DOHH2 (cell line): ENCODE measurements at regions not wholly inside any gene's neighbourhood (a gene's known extent, or its start where the extent isn't known, plus 50 kb on each side); places are given as distances from the start of the nearest gene placed in this dataset.

Experiments used
- H3F3A ChIP-seq: fragments of 200-600 bp; sonication (generic), shearing (Covaris generic); 2 replicates; pipeline ENCODE4 v1.6.0; 2016; ENCODE audit warnings: antibody characterized with exemption, mild to moderate bottlenecking; ENCODE audit not compliant: control insufficient read depth, insufficient read depth
- H3K27ac ChIP-seq: fragments of 200-600 bp; sonication (generic); 2 replicates; pipeline ENCODE4 v1.5.1; 2014; ENCODE audit warnings: low read depth, mild to moderate bottlenecking, low read length, moderate library complexity
- H3K27me3 ChIP-seq: fragments of 200-600 bp; sonication (generic); 2 replicates; pipeline ENCODE4 v1.6.1; 2014; ENCODE audit warnings: mild to moderate bottlenecking, low read length, mixed read lengths; ENCODE audit not compliant: control insufficient read depth
- H3K36me3 ChIP-seq: fragments of 200-600 bp; sonication (generic); 2 replicates; pipeline ENCODE4 v1.6.1; 2014; ENCODE audit warnings: mild to moderate bottlenecking, low read length, moderate library complexity, mixed read lengths; ENCODE audit not compliant: control insufficient read depth
- H3K4me1 ChIP-seq: fragments of 200-600 bp; sonication (generic); 2 replicates; pipeline ENCODE4 v1.6.1; 2014; ENCODE audit warnings: mild to moderate bottlenecking, low read length, mixed read lengths; ENCODE audit not compliant: control insufficient read depth
- H3K4me2 ChIP-seq: fragments of 200-600 bp; sonication (generic); 2 replicates; pipeline ENCODE4 v1.6.0; 2014; ENCODE audit warnings: mild to moderate bottlenecking, low read length, moderate library complexity
- H3K4me3 ChIP-seq: fragments of 200-600 bp; sonication (generic); 2 replicates; pipeline ENCODE4 v1.5.1; 2014; ENCODE audit warnings: mild to moderate bottlenecking, low read length, mixed read lengths
- H3K79me2 ChIP-seq: fragments of 200-600 bp; sonication (generic); 2 replicates; pipeline ENCODE4 v1.6.1; 2014; ENCODE audit warnings: mild to moderate bottlenecking, low read length, mixed read lengths; ENCODE audit not compliant: control insufficient read depth
- H3K9me2 ChIP-seq: fragments of 200-600 bp; sonication (generic); replicated peaks from 2 replicates; pipeline ENCODE4 v1.6.1; 2014; ENCODE audit warnings: mild to moderate bottlenecking, low read length, mixed read lengths; ENCODE audit not compliant: control insufficient read depth
- H3K9me3 ChIP-seq: fragments of 200-600 bp; sonication (generic); 2 replicates; pipeline ENCODE4 v1.6.1; 2014; ENCODE audit warnings: antibody characterized with exemption, low read length, mixed read lengths; ENCODE audit not compliant: control insufficient read depth, insufficient read depth
- H4K20me1 ChIP-seq: fragments of 200-600 bp; sonication (generic); 2 replicates; pipeline ENCODE4 v1.6.0; 2014; ENCODE audit warnings: low read depth, mild to moderate bottlenecking, antibody characterized with exemption, low read length, moderate library complexity; ENCODE audit not compliant: control insufficient read depth, insufficient read depth
- CTCF ChIP-seq: fragments of 200-600 bp; sonication (generic); IDR thresholded peaks from one replicate; pipeline ENCODE4 v1.5.1; 2014; ENCODE audit warnings: antibody characterized with exemption, mild to moderate bottlenecking, low read depth, low read length; ENCODE audit not compliant: poor library complexity, severe bottlenecking
- EZH2phosphoT487 ChIP-seq: fragments of 200-600 bp; sonication (generic); IDR thresholded peaks from 2 replicates; pipeline ENCODE4 v1.6.1; 2017; ENCODE audit warnings: borderline replicate concordance, mild to moderate bottlenecking, antibody characterized with exemption, low read length, moderate library complexity, mixed read lengths

GRCh38 chr6:147005499-147005898 lies 198.7 kb upstream of the STXBP5 start:
- no peaks in the 10 kb centered on the region for H3K27me3 ChIP-seq
- no peaks in the 10 kb centered on the region for H4K20me1 ChIP-seq
- H3K9me3 ChIP-seq, result no peaks in the 10 kb centered on the region
- H3K79me2 ChIP-seq, result no peaks in the 10 kb centered on the region
- no peaks in the 10 kb centered on the region for H3K4me1 ChIP-seq
- H3K9me2 ChIP-seq, result no peaks in the 10 kb centered on the region
- H3K36me3 ChIP-seq, result no peaks in the 10 kb centered on the region
- H3K4me2 ChIP-seq, result no peak overlapping the region
- H3K27ac ChIP-seq, result no peak overlapping the region
- no peaks in the 10 kb centered on the region for H3F3A ChIP-seq
- no peak overlapping the region for H3K4me3 ChIP-seq
- TF ChIP-seq EZH2phosphoT487 (no peak), CTCF (no peak)

DNA sequence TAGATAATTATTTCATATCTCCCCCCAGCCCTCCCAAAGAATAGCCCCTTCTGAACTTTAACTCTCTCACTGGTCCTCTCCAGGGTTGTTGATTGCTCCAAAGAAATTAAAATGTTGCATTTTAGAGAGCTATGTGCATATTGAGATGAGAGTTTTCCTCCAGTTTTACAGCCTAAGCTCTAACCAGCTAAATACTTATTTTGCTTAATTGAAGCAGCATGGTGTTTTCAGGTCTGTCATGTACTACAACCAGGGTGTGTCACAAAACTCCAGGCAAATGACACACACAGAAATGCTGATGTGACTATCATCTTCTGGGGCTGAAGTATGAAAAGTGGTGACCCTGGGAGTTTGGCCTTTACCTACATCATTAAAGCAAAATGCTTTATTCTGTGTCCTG lies 196.8 kb upstream of the STXBP5 start:
- no peaks in the 10 kb centered on the region for H3K9me3 ChIP-seq
- H3K4me3 ChIP-seq, result no peak overlapping the region
- no peaks in the 10 kb centered on the region for H3K4me1 ChIP-seq
- no peaks in the 10 kb centered on the region for H4K20me1 ChIP-seq
- no peaks in the 10 kb centered on the region for H3K79me2 ChIP-seq
- H3K27me3 ChIP-seq, result no peaks in the 10 kb centered on the region
- no peaks in the 10 kb centered on the region for H3K9me2 ChIP-seq
- no peaks in the 10 kb centered on the region for H3F3A ChIP-seq
- TF ChIP-seq EZH2phosphoT487 (no peak), CTCF (no peak)
- no peaks in the 10 kb centered on the region for H3K36me3 ChIP-seq
- no peak overlapping the region for H3K27ac ChIP-seq
- H3K4me2 ChIP-seq, result no peak overlapping the region

GRCh38 chr6:147009358-147009757 lies 194.9 kb upstream of the STXBP5 start:
- no peak for TF ChIP-seq CTCF

DNA sequence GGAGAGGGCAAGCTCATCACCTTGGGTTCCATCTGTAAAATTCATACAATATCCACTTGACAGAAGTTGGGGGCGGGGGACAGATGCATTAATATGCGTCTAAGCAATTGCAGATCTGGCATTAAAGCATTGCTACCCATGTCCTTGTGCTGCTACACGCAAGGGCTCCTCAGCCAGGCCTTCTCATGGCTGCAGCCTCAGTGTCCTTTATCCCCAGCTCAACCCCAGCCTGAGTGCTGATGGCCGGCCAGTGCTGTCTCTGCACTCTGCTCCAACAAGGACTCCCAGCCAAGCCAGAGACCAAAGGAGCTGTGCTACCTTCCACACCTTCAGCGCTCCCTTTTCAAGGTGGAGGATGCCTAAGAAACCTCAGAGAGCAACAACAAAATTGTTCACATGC lies 188.5 kb upstream of the STXBP5 start:
- Histone ChIP-seq H3F3A (no peaks in the 10 kb centered on the region), H4K20me1 (no peaks in the 10 kb centered on the region), H3K27me3 (no peaks in the 10 kb centered on the region), H3K9me2 (no peaks in the 10 kb centered on the region), H3K4me2 (no peak overlapping the region), H3K27ac (no peak overlapping the region), H3K9me3 (no peaks in the 10 kb centered on the region), H3K4me3 (no peak overlapping the region), H3K4me1 (no peaks in the 10 kb centered on the region), H3K79me2 (no peaks in the 10 kb centered on the region), H3K36me3 (no peaks in the 10 kb centered on the region)
- TF ChIP-seq EZH2phosphoT487, result no peak
- TF ChIP-seq CTCF, result no peak

More at GRCh38 chr6:147009358-147009757, 194.9 kb upstream of the STXBP5 start:
- Histone ChIP-seq H3K4me3 (no peak overlapping the region), H3K27ac (no peak overlapping the region), H3K9me2 (no peaks in the 10 kb centered on the region), H4K20me1 (no peaks in the 10 kb centered on the region), H3K27me3 (no peaks in the 10 kb centered on the region), H3K36me3 (no peaks in the 10 kb centered on the region), H3F3A (no peaks in the 10 kb centered on the region), H3K9me3 (no peaks in the 10 kb centered on the region), H3K4me1 (no peaks in the 10 kb centered on the region), H3K4me2 (no peak overlapping the region), H3K79me2 (no peaks in the 10 kb centered on the region)
